ENCODE measurements at regions not wholly inside any gene's neighbourhood (a gene's known extent, or its start where the extent isn't known, plus 50 kb on each side); places are given as distances from the start of the nearest gene placed in this dataset.
"Not testable (repeated sequence)": the region's sequence is repeated elsewhere in the genome, so short reads cannot be mapped to it uniquely, and the experiment has no call there.

DNA sequence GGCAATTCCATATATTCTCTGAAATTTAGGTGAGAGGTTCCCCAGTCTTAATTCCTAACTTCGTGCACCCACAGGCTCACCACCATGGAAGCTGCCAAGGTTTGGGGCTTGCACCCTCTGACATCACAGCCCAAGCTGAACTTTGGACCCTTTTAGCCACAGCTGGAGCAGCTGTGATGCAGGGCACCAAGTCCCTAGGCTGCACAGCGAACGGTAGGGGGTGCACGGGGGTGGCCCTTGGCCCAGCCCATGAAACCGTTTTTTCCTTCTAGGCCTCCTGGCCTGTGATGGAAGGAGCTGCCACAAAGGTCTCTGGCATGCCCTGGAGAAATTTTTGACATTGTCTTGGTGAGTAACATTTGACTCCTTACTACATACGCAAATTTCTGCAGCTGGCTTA is 251.9 kb upstream of the GRM3 start:
- 49 to 84% (median 59%) methylated on average over 6 of the region's 6 CpGs for WGBS, 4 donors
- DNase-seq (no peak), ATAC-seq (no peak)
- no peaks in the 10 kb centered on the region for H3K4me1 ChIP-seq
- intact Hi-C loops (cut with DNase I) = no loop called here
- no peak overlapping the region for H3K4me3 ChIP-seq
- H3K36me3 ChIP-seq = no peaks in the 10 kb centered on the region
- no peak for TF ChIP-seq POLR2A (IDR thresholded peaks at IDR 0.05)
- TF ChIP-seq, protein P1, sequence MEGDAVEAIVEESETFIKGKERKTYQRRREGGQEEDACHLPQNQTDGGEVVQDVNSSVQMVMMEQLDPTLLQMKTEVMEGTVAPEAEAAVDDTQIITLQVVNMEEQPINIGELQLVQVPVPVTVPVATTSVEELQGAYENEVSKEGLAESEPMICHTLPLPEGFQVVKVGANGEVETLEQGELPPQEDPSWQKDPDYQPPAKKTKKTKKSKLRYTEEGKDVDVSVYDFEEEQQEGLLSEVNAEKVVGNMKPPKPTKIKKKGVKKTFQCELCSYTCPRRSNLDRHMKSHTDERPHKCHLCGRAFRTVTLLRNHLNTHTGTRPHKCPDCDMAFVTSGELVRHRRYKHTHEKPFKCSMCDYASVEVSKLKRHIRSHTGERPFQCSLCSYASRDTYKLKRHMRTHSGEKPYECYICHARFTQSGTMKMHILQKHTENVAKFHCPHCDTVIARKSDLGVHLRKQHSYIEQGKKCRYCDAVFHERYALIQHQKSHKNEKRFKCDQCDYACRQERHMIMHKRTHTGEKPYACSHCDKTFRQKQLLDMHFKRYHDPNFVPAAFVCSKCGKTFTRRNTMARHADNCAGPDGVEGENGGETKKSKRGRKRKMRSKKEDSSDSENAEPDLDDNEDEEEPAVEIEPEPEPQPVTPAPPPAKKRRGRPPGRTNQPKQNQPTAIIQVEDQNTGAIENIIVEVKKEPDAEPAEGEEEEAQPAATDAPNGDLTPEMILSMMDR (IDR thresholded peaks at IDR 0.05) = no peak
- H3K9me3 ChIP-seq = peaks cover 0 to 11% (median 0%) of the 10 kb centered on the region in 12 donors
- H3K27me3 ChIP-seq = no peaks in the 10 kb centered on the region
- no peak overlapping the region for H3K27ac ChIP-seq

DNA sequence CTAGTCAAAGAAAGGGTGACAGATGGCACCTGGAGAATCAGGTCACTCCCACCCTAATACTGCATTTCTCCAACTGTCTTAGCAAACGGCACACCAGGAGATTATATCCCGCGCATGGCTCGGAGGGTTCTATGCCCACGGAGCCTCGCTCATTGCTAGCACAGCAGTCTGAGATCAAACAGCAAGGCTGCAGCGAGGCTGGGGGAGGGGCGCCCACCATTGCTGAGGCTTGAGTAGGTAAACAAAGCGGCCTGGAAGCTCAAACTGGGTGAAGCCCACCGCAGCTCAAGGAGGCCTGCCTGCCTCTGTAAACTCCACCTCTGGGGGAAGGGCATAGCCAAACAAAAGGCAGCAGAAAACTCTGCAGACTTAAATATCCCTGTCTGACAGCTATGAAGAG is 268.1 kb upstream of the GRM3 start:
- WGBS, 4 donors = 76 to 88% (median 84%) methylated on average over 7 to 10 of the region's 10 CpGs
- H3K4me1 ChIP-seq; ATAC-seq; intact Hi-C loops (cut with DNase I); H3K27me3 ChIP-seq; H3K27ac ChIP-seq; H3K4me3 ChIP-seq; H3K36me3 ChIP-seq: not testable (repeated sequence)
- DNase-seq = peak in 1 of 5 donors; percentile 36
- H3K9me3 ChIP-seq = peaks cover 0 to 17% (median 4%) of the 10 kb centered on the region in 12 donors

DNA sequence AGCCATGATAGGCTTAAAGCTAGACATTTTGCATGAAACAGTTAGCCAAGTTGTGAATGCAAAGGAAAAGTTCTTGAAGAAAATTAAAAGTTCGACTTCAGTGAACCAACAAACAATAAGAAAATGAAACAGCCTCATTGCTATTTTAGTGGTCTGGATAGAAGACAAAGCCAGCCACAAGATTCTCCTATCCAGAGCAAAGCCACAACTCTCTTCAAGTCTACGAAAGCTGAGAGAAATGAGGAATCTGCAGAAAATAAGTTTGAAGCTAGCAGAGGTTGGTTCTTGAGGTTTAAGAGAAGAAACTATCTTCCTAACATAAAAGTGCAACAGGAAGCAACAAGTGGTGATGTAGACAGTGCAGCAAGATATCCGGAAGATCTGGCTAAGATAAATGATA is 271.4 kb upstream of the GRM3 start:
- Histone ChIP-seq H3K36me3 (no peaks in the 10 kb centered on the region), H3K27me3 (no peaks in the 10 kb centered on the region), H3K9me3 (peaks cover 0 to 12% (median 0%) of the 10 kb centered on the region in 12 donors), H3K4me3 (no peak overlapping the region), H3K4me1 (no peaks in the 10 kb centered on the region), H3K27ac (no peak overlapping the region)
- TF ChIP-seq, protein P1 (IDR thresholded peaks at IDR 0.05) = no peak
- no peak for TF ChIP-seq POLR2A (IDR thresholded peaks at IDR 0.05)
- no peak for ATAC-seq
- intact Hi-C loops (cut with DNase I) = no loop called here
- DNase-seq = no peak
- 64 to 77% (median 69%) methylated on average over 3 of the region's 3 CpGs for WGBS, 4 donors

DNA sequence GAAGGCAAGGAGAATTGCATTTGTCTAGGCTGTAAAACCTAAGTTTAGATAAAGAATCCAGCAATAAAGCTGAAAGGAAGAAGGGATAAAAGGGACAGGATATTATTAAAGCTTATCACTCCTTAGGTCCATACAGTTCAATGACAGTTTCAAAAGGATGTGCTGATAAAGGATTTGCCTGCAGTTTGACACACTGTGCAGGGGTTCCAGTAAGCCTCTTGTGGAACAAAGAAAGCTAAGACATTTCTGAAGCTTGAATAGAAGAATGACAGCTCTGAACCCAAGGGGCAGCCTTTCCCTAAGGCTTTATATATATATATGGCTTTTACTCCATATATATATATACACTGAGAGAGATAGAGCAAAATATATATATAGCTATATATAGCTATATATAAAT is 276.8 kb upstream of the GRM3 start:
- DNase-seq (no peak), ATAC-seq (no peak)
- Histone ChIP-seq H3K27ac (no peak overlapping the region), H3K9me3 (peaks cover 0 to 6% (median 0%) of the 10 kb centered on the region in 12 donors), H3K4me3 (no peak overlapping the region), H3K27me3 (no peaks in the 10 kb centered on the region), H3K4me1 (no peaks in the 10 kb centered on the region), H3K36me3 (no peaks in the 10 kb centered on the region)
- no peak for TF ChIP-seq POLR2A (IDR thresholded peaks at IDR 0.05)
- TF ChIP-seq, protein P1 (IDR thresholded peaks at IDR 0.05) = no peak
- intact Hi-C loops (cut with DNase I) = no loop called here

DNA sequence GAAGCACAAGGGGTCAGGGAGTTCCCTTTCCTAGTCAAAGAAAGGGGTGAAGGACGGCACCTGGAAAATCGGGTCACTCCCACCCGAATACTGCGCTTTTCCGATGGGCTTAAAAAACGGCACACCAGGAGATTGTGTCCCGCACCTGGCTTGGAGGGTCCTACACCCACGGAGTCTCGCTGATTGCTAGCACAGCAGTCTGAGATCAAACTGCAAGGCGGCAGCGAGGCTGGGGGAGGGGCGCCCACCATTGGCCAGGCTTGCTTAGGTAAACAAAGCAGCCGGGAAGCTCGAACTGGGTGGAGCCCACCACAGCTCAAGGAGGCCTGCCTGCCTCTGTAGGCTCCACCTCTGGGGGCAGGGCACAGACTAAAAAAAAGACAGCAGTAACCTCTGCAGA is 303.3 kb upstream of the GRM3 start:
- DNase-seq; ATAC-seq; intact Hi-C loops (cut with DNase I); H3K27me3 ChIP-seq; H3K4me3 ChIP-seq; H3K4me1 ChIP-seq; H3K27ac ChIP-seq; H3K36me3 ChIP-seq; H3K9me3 ChIP-seq: not testable (repeated sequence)
- WGBS, 4 donors = 74 to 82% (median 82%) methylated on average over 13 to 14 of the region's 14 CpGs

All from heart left ventricle (tissue), 16 donors.